ENCODE measurements at regions not wholly inside any gene's neighbourhood (a gene's known extent, or its start where the extent isn't known, plus 50 kb on each side); places are given as distances from the start of the nearest gene placed in this dataset.

DNA sequence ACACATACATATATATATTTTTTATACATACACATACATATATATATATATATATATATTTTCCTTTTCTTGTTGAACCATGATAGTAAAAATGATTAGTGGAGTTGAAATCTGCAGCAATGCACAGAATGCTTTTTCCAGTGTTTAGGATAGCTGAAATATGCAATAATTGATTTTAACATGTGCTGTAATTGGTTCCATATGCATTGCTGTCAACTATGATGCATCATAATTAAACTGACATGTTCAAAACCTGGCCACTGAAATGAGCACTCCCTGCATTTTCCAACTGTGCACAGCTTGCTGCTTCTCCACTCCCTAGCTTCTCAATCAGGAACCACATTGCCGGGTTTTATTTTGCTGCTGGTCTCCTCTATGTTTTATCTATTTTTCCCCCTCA is 358.3 kb downstream of the PAX1 start:
- DNase-seq (ENCODE audit: unreplicated experiment), result no peak
- CTCF ChIA-PET, result interaction anchor here (0.7 kb wide), 1 partner anchor 1763 kb away, joined by 3 read pairs; no protein-coding TSS in a partner anchor
- no TSS peak for BruUV-seq (replicated peaks)
- no peaks in the 10 kb centered on the region for H3K4me1 Mint-ChIP-seq (ENCODE audit: insufficient read depth, unreplicated experiment)
- POLR2A ChIA-PET, result interaction anchor here (0.7 kb wide), 1 partner anchor 1675 kb away, joined by 3 read pairs; no protein-coding TSS in a partner anchor
- H3K36me3 Mint-ChIP-seq (ENCODE audit: insufficient read depth, unreplicated experiment), result no peaks in the 10 kb centered on the region
- intact Hi-C loops (cut with micrococcal nuclease), result no loop called here
- no peaks in the 10 kb centered on the region for H3K9me3 Mint-ChIP-seq (ENCODE audit: unreplicated experiment)
- peaks cover 27% of the 10 kb centered on the region for H3K27me3 Mint-ChIP-seq (ENCODE audit: insufficient read depth, unreplicated experiment)
- H3K4me3 Mint-ChIP-seq (ENCODE audit: unreplicated experiment), result no peak overlapping the region
- TF ChIP-seq, protein P1, sequence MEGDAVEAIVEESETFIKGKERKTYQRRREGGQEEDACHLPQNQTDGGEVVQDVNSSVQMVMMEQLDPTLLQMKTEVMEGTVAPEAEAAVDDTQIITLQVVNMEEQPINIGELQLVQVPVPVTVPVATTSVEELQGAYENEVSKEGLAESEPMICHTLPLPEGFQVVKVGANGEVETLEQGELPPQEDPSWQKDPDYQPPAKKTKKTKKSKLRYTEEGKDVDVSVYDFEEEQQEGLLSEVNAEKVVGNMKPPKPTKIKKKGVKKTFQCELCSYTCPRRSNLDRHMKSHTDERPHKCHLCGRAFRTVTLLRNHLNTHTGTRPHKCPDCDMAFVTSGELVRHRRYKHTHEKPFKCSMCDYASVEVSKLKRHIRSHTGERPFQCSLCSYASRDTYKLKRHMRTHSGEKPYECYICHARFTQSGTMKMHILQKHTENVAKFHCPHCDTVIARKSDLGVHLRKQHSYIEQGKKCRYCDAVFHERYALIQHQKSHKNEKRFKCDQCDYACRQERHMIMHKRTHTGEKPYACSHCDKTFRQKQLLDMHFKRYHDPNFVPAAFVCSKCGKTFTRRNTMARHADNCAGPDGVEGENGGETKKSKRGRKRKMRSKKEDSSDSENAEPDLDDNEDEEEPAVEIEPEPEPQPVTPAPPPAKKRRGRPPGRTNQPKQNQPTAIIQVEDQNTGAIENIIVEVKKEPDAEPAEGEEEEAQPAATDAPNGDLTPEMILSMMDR (IDR thresholded peaks at IDR 0.05; ENCODE audit: unreplicated experiment), result no peak
- H3K27ac Mint-ChIP-seq (ENCODE audit: low read depth, unreplicated experiment), result no peak overlapping the region

DNA sequence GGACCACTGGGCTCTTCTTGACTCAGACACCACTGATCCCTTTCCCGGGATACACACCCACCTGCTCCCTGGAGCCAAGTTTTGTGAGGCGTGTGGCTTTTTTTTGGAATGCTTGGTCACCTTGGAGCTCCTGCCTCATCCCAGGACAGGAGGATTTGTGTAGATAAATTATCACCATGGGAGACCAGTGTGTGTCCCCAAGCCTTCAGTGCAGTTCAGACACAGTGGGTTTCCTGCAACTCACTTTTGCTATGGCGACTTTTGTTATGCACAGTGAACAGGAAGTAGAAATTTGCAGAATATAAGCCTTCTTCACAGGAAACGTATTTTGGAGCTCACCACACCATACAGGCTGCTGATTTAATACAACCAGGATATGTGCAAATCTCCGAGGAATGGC is 357.4 kb downstream of the PAX1 start:
- DNase-seq (ENCODE audit: unreplicated experiment), result no peak
- BruUV-seq (replicated peaks), result no TSS peak
- ChIA-PET CTCF (interaction anchor here (0.5 to 0.7 kb wide), 3 partner anchors 93 to 1762 kb away, joined by 3 read pairs; no protein-coding TSS in a partner anchor), POLR2A (interaction anchor here (0.7 kb wide), 1 partner anchor 1675 kb away, joined by 3 read pairs; no protein-coding TSS in a partner anchor)
- Mint-ChIP-seq H3K36me3 (ENCODE audit: insufficient read depth, unreplicated experiment) (no peaks in the 10 kb centered on the region), H3K27me3 (ENCODE audit: insufficient read depth, unreplicated experiment) (peaks cover 36% of the 10 kb centered on the region), H3K9me3 (ENCODE audit: unreplicated experiment) (no peaks in the 10 kb centered on the region), H3K4me3 (ENCODE audit: unreplicated experiment) (no peak overlapping the region), H3K27ac (ENCODE audit: low read depth, unreplicated experiment) (no peak overlapping the region), H3K4me1 (ENCODE audit: insufficient read depth, unreplicated experiment) (no peaks in the 10 kb centered on the region)
- TF ChIP-seq, protein P1 (IDR thresholded peaks at IDR 0.05; ENCODE audit: unreplicated experiment), result no peak
- intact Hi-C loops (cut with micrococcal nuclease), result no loop called here

DNA sequence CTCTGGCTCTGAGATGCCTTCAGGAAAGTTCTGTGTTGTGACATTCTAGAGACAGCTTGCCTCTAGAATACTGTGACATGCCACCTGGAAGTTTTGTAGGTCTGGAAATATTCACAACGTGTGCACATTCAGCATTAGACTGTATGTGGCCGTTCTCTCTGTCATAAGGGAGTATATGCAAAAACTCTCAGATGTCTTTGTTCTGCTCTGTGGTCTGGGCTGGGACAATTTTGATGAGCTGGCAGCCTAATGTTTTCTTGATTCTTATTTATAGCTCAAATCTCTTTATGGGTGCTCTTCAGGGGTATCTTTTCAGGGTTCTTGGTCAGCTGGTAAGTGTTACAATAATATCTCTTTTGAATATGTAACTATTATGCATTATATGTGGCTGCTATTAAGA is 355.1 kb downstream of the PAX1 start:
- no peaks in the 10 kb centered on the region for H3K36me3 Mint-ChIP-seq (ENCODE audit: insufficient read depth, unreplicated experiment)
- TF ChIP-seq, protein P1 (IDR thresholded peaks at IDR 0.05; ENCODE audit: unreplicated experiment), result no peak
- BruUV-seq (replicated peaks), result no TSS peak
- H3K9me3 Mint-ChIP-seq (ENCODE audit: unreplicated experiment), result no peaks in the 10 kb centered on the region
- ChIA-PET POLR2A (no interaction called here), CTCF (interaction anchor here (0.5 to 1.3 kb wide), 6 partner anchors 45 to 1314 kb away, joined by 3 to 4 read pairs (median 3); no protein-coding TSS in a partner anchor)
- no peak overlapping the region for H3K4me3 Mint-ChIP-seq (ENCODE audit: unreplicated experiment)
- H3K27ac Mint-ChIP-seq (ENCODE audit: low read depth, unreplicated experiment), result no peak overlapping the region
- no peak for DNase-seq (ENCODE audit: unreplicated experiment)
- intact Hi-C loops (cut with micrococcal nuclease), result no loop called here
- H3K27me3 Mint-ChIP-seq (ENCODE audit: insufficient read depth, unreplicated experiment), result peaks cover 47% of the 10 kb centered on the region
- H3K4me1 Mint-ChIP-seq (ENCODE audit: insufficient read depth, unreplicated experiment), result no peaks in the 10 kb centered on the region

DNA sequence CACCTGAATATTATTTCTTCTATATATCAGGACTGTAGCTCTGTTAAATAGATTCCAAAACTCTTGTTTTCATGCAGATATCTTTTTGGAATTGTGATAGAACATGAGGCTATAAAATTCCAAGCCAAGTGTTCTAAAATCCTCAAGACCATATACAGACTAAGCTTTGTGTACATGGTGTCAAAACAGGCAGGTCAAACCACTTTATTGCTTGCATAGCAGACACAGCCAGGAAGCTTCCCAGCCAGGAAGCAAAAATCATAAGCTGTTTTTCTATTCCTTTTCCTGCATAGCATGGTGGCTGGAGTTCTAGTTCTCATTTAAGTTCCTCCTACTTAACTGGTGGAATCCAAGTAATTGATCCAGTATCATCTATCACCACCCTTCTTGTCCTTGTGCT is 353.3 kb downstream of the PAX1 start:
- CTCF ChIA-PET, result no interaction called here
- no peaks in the 10 kb centered on the region for H3K36me3 Mint-ChIP-seq (ENCODE audit: insufficient read depth, unreplicated experiment)
- intact Hi-C loops (cut with micrococcal nuclease), result no loop called here
- peaks cover 38% of the 10 kb centered on the region for H3K27me3 Mint-ChIP-seq (ENCODE audit: insufficient read depth, unreplicated experiment)
- H3K9me3 Mint-ChIP-seq (ENCODE audit: unreplicated experiment), result no peaks in the 10 kb centered on the region
- H3K27ac Mint-ChIP-seq (ENCODE audit: low read depth, unreplicated experiment), result no peak overlapping the region
- H3K4me1 Mint-ChIP-seq (ENCODE audit: insufficient read depth, unreplicated experiment), result no peaks in the 10 kb centered on the region
- POLR2A ChIA-PET, result no interaction called here
- no peak for DNase-seq (ENCODE audit: unreplicated experiment)
- TF ChIP-seq, protein P1 (IDR thresholded peaks at IDR 0.05; ENCODE audit: unreplicated experiment), result no peak
- BruUV-seq (replicated peaks), result no TSS peak
- no peak overlapping the region for H3K4me3 Mint-ChIP-seq (ENCODE audit: unreplicated experiment)
